B cell (primary cell): ENCODE measurements at regions not wholly inside any gene's neighbourhood (a gene's known extent, or its start where the extent isn't known, plus 50 kb on each side); places are given as distances from the start of the nearest gene placed in this dataset.
"Not testable (repeated sequence)": the region's sequence is repeated elsewhere in the genome, so short reads cannot be mapped to it uniquely, and the experiment has no call there.

Source experiments
- ATAC-seq: fragments of 200-7000 bp; cut with Tn5 transposase; one replicate; pipeline ENCODE4 v1.10.0; 2021; ENCODE audit warnings: low read depth, mild to moderate bottlenecking, moderate number of reproducible peaks, moderate library complexity
- CTCF ChIA-PET: fragments of 350-600 bp; sonication (Branson Sonifier 250); formaldehyde crosslinking; loops from one replicate; lab custom pipeline; 2021; ENCODE audit warnings: antibody characterized with exemption, inconsistent platforms; lab: Charles Lee
- POLR2A ChIA-PET: fragments of 350-600 bp; sonication (Branson Sonifier 250); formaldehyde crosslinking; loops from one replicate; lab custom pipeline; 2021; ENCODE audit warnings: antibody characterized with exemption; lab: Charles Lee
- DNase-seq: peaks from one replicate; pipeline ENCODE4 v3.0.0; 2013
- H2AFZ ChIP-seq: 2 replicates; pipeline ENCODE4 v1.6.1; 2012; ENCODE audit warnings: mild to moderate bottlenecking, low read depth, low read length; ENCODE audit not compliant: insufficient read depth, poor library complexity, severe bottlenecking
- H3K27ac ChIP-seq, 2 donors: 1 replicate in 1 of 2; 2 replicates in 1 of 2; pipeline ENCODE4 v1.5.1; 2012 to 2013; ENCODE audit warnings: low read length in 2 of 2, mild to moderate bottlenecking in 2 of 2, moderate library complexity in 1 of 2
- H3K27me3 ChIP-seq, 4 experiments: fragments of 200-600 bp in 1 of 4; sonication (generic) in 1 of 4; replicated peaks in 1 of 4; 1 replicate in 2 of 4; 2 replicates in 2 of 4; pipeline versions ENCODE4 v1.6.1 to v1.7.0; 2013 to 2016; ENCODE audit warnings: low read length in 3 of 4, mild to moderate bottlenecking in 2 of 4, mixed read lengths in 1 of 4, moderate library complexity in 1 of 4; ENCODE audit not compliant: insufficient read depth in 4 of 4, control insufficient read depth in 3 of 4; ENCODE audit errors: control extremely low read depth in 1 of 4
- H3K36me3 ChIP-seq, 2 experiments: replicated peaks in 1 of 2; 1 replicate in 1 of 2; 2 replicates in 1 of 2; pipeline versions ENCODE4 v1.6.1 to v1.7.1; 2013; ENCODE audit warnings: low read length in 1 of 2; ENCODE audit not compliant: insufficient read depth in 2 of 2, control insufficient read depth in 1 of 2; ENCODE audit errors: control extremely low read depth in 1 of 2, extremely low read depth in 1 of 2
- H3K4me1 ChIP-seq, 2 donors: fragments of 200-600 bp in 1 of 2; sonication (generic) in 1 of 2; 1 replicate in 1 of 2; 2 replicates in 1 of 2; pipeline versions ENCODE4 v1.5.1 to v1.6.1; 2013 to 2017; ENCODE audit warnings: low read length in 2 of 2; ENCODE audit not compliant: control insufficient read depth in 2 of 2, insufficient read depth in 2 of 2
- H3K4me2 ChIP-seq: replicated peaks from 2 replicates; pipeline ENCODE3; 2012; ENCODE audit warnings: mild to moderate bottlenecking, low read depth, low read length; ENCODE audit not compliant: poor library complexity, severe bottlenecking
- H3K4me3 ChIP-seq, 5 experiments: fragments of 200-600 bp in 1 of 5; sonication (generic) in 1 of 5; 1 replicate in 3 of 5; 2 replicates in 2 of 5; pipeline versions ENCODE4 v1.5.1 to v1.7.0; 2011 to 2016; ENCODE audit warnings: low read length in 4 of 5, mild to moderate bottlenecking in 4 of 5, low read depth in 2 of 5, control low read depth in 1 of 5, moderate library complexity in 1 of 5; ENCODE audit not compliant: insufficient read depth in 1 of 5; ENCODE audit errors: control extremely low read depth in 1 of 5, extremely low read depth in 1 of 5
- H3K79me2 ChIP-seq: fragments of 200-600 bp; sonication (generic); one replicate; pipeline ENCODE4 v1.6.0; 2016; ENCODE audit warnings: low read length; ENCODE audit not compliant: control insufficient read depth, insufficient read depth
- H3K9ac ChIP-seq: fragments of 200-600 bp; sonication (generic); 2 replicates; pipeline ENCODE4 v1.6.1; 2017; ENCODE audit warnings: mild to moderate bottlenecking, low read length, moderate library complexity
- H3K9me3 ChIP-seq, 3 donors: one replicate each; pipeline versions ENCODE4 v1.6.1 to v1.7.1; 2013; ENCODE audit warnings: low read length in 2 of 3; ENCODE audit not compliant: control insufficient read depth in 2 of 3, insufficient read depth in 1 of 3; ENCODE audit errors: control extremely low read depth in 1 of 3
- H4K20me1 ChIP-seq: 2 replicates; pipeline ENCODE4 v1.6.0; 2012; ENCODE audit warnings: mild to moderate bottlenecking, low read length; ENCODE audit not compliant: insufficient read depth, control insufficient read depth, poor library complexity, severe bottlenecking
- H3K27ac Mint-ChIP-seq: one replicate; pipeline ENCODE4 v1.8.0; 2021; ENCODE audit warnings: mixed read lengths
- H3K27me3 Mint-ChIP-seq: one replicate; pipeline ENCODE4 v1.8.0; 2021; ENCODE audit warnings: mixed read lengths
- H3K4me1 Mint-ChIP-seq: one replicate; pipeline ENCODE4 v1.8.0; 2021; ENCODE audit warnings: mixed read lengths
- H3K4me3 Mint-ChIP-seq: one replicate; pipeline ENCODE4 v1.8.0; 2021; ENCODE audit warnings: mixed read lengths
- H3K9me3 Mint-ChIP-seq: one replicate; pipeline ENCODE4 v1.8.0; 2022; ENCODE audit warnings: mixed read lengths; ENCODE audit not compliant: insufficient read depth
- EZH2 ChIP-seq: IDR thresholded peaks from 2 replicates; pipeline ENCODE4 v1.6.1; 2012; ENCODE audit warnings: borderline replicate concordance, low read depth, mild to moderate bottlenecking, moderate library complexity, low read length; ENCODE audit not compliant: insufficient read depth, poor library complexity, severe bottlenecking
- WGBS: methylation state at CpG from one replicate; pipeline ENCODE4 v1.1.5; 2013; ENCODE audit warnings: missing lambda C conversion rate; ENCODE audit not compliant: insufficient coverage; 5-methylcytosine and 5-hydroxymethylcytosine counted together
- intact Hi-C: fragments of 100-400 bp; cut with micrococcal nuclease; formaldehyde crosslinking; loops from one replicate; pipeline ENCODE4 v1.10.0; 2022
- TF ChIP-seq, protein P1 (sequence below): fragments of 200-600 bp; IDR thresholded peaks from one replicate; pipeline ENCODE4 v1.8.0; 2022; ENCODE audit warnings: antibody characterized with exemption, mild to moderate bottlenecking

DNA sequence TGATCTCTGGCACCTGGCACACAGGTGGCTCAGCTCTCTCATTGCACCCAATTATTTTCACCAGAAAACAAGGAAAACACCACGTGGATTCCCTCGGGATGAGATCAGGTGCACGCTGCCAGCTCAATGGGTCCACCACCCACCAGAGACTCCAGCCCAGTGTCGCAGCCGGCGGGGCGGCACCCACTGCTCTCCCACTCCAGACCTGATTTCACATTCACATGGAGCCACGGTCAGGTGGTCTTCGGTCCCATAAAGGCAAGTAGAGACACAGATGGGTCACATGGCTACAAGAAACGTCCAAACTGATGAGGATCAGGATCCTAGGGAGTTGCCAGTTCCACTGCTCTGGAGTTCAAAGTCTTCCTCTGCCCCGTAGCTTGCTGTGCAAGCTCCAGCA, 217.6 kb downstream of the ANKRD30B start:
- Histone ChIP-seq H3K9me3 (peaks cover 0 to 16% (median 0%) of the 10 kb centered on the region in 3 donors), H3K27me3 (no peaks in the 10 kb centered on the region), H2AFZ (no peak overlapping the region), H3K4me3 (no peak overlapping the region), H3K27ac (no peak overlapping the region), H3K4me2 (no peak overlapping the region), H3K9ac (no peak overlapping the region), H3K36me3 (no peaks in the 10 kb centered on the region), H3K79me2 (no peaks in the 10 kb centered on the region), H3K4me1 (no peaks in the 10 kb centered on the region), H4K20me1 (no peaks in the 10 kb centered on the region)
- ChIA-PET CTCF (no interaction called here), POLR2A (no interaction called here)
- intact Hi-C loops, result no loop called here
- no peak overlapping the region for H3K27ac Mint-ChIP-seq
- H3K4me1 Mint-ChIP-seq, result no peaks in the 10 kb centered on the region
- no peak overlapping the region for H3K4me3 Mint-ChIP-seq
- DNase-seq (no peak), ATAC-seq (no peak)
- TF ChIP-seq, protein P1, sequence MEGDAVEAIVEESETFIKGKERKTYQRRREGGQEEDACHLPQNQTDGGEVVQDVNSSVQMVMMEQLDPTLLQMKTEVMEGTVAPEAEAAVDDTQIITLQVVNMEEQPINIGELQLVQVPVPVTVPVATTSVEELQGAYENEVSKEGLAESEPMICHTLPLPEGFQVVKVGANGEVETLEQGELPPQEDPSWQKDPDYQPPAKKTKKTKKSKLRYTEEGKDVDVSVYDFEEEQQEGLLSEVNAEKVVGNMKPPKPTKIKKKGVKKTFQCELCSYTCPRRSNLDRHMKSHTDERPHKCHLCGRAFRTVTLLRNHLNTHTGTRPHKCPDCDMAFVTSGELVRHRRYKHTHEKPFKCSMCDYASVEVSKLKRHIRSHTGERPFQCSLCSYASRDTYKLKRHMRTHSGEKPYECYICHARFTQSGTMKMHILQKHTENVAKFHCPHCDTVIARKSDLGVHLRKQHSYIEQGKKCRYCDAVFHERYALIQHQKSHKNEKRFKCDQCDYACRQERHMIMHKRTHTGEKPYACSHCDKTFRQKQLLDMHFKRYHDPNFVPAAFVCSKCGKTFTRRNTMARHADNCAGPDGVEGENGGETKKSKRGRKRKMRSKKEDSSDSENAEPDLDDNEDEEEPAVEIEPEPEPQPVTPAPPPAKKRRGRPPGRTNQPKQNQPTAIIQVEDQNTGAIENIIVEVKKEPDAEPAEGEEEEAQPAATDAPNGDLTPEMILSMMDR, result no peak
- no peak for TF ChIP-seq EZH2
- 78% methylated on average over 11 of the region's 11 CpGs for WGBS
- no peaks in the 10 kb centered on the region for H3K27me3 Mint-ChIP-seq
- H3K9me3 Mint-ChIP-seq, result peaks cover 2% of the 10 kb centered on the region

- H3K27ac Mint-ChIP-seq, H3K4me1 ChIP-seq, H4K20me1 ChIP-seq, POLR2A ChIA-PET, intact Hi-C loops, ATAC-seq, H3K4me3 Mint-ChIP-seq, H3K27me3 ChIP-seq, H3K9me3 Mint-ChIP-seq, H3K79me2 ChIP-seq, H3K4me1 Mint-ChIP-seq, H3K4me2 ChIP-seq, H3K4me3 ChIP-seq, H3K36me3 ChIP-seq, H3K27me3 Mint-ChIP-seq, DNase-seq, H2AFZ ChIP-seq, H3K9ac ChIP-seq, CTCF ChIA-PET, H3K27ac ChIP-seq: not testable (repeated sequence)
- peaks cover 0 to 16% (median 0%) of the 10 kb centered on the region in 3 donors for H3K9me3 ChIP-seq
- 71% methylated on average over 1 of the region's 3 CpGs for WGBS
Observed at GRCh38 chr18:14967246-14967645, 219.3 kb downstream of the ANKRD30B start.
